ENCODE measurements at regions not wholly inside any gene's neighbourhood (a gene's known extent, or its start where the extent isn't known, plus 50 kb on each side); places are given as distances from the start of the nearest gene placed in this dataset.

GRCh38 chr3:111314181-111314873 is 227.7 kb upstream of the CD96 start:
- DNase-seq = no peak

GRCh38 chr3:111314898-111315297 is 227.1 kb upstream of the CD96 start:
- no peak for DNase-seq

GRCh38 chr3:111315930-111316587 is 225.9 kb upstream of the CD96 start:
- no peak for DNase-seq

GRCh38 chr3:111318289-111318688 is 223.7 kb upstream of the CD96 start:
- no peak for DNase-seq

GRCh38 chr3:111319598-111319997 is 222.4 kb upstream of the CD96 start:
- no peak for DNase-seq

GRCh38 chr3:111321786-111322185 is 220.2 kb upstream of the CD96 start:
- no peak for DNase-seq

- no peak for DNase-seq
Measured at GRCh38 chr3:111323019-111323418, 219.0 kb upstream of the CD96 start.

- no peak for DNase-seq
Measured at GRCh38 chr3:111324151-111324550, 217.8 kb upstream of the CD96 start.

- no peak for DNase-seq
Measured at GRCh38 chr3:111324645-111325044, 217.4 kb upstream of the CD96 start.

GRCh38 chr3:111325160-111325718 is 216.8 kb upstream of the CD96 start:
- no peak for DNase-seq

GRCh38 chr3:111326144-111326995 is 215.6 kb upstream of the CD96 start:
- DNase-seq = no peak

GRCh38 chr3:111331306-111331705 is 210.7 kb upstream of the CD96 start:
- no peak for DNase-seq

- DNase-seq = no peak
Measured at GRCh38 chr3:111331912-111332311, 210.1 kb upstream of the CD96 start.

GRCh38 chr3:111332488-111333080 is 209.4 kb upstream of the CD96 start:
- no peak for DNase-seq

GRCh38 chr3:111333642-111334041 is 208.4 kb upstream of the CD96 start:
- DNase-seq = no peak

GRCh38 chr3:111335512-111336303 is 206.3 kb upstream of the CD96 start:
- no peak for DNase-seq

- no peak for DNase-seq
Measured at GRCh38 chr3:111336511-111336910, 205.5 kb upstream of the CD96 start.

GRCh38 chr3:111338059-111338698 is 203.8 kb upstream of the CD96 start:
- DNase-seq = peak; percentile 46 to 54

- no peak for DNase-seq
Measured at GRCh38 chr3:111339017-111339416, 203.0 kb upstream of the CD96 start.

- DNase-seq = no peak
Measured at GRCh38 chr3:111351334-111351733, 190.7 kb upstream of the CD96 start.

GRCh38 chr3:111352585-111352984 is 189.4 kb upstream of the CD96 start:
- DNase-seq = no peak

All from activated T-cell treated with anti-CD3 and anti-CD28 coated beads, Interleukin-2, amount 50 U/mL, for 48 hours (primary cell).